Immature natural killer cell (primary cell): ENCODE measurements at regions not wholly inside any gene's neighbourhood (a gene's known extent, or its start where the extent isn't known, plus 50 kb on each side); places are given as distances from the start of the nearest gene placed in this dataset.

Source experiments
- DNase-seq, 3 donors: peaks; one replicate each; pipeline ENCODE4 v3.0.0; 2022; ENCODE audit warnings: mixed read lengths in 1 of 3
- H3K27ac Mint-ChIP-seq, 6 donors: one replicate each; pipeline ENCODE4 v1.8.0; 2020; ENCODE audit warnings: mixed read lengths in 6 of 6, mild to moderate bottlenecking in 5 of 6, inconsistent platforms in 4 of 6, moderate library complexity in 3 of 6
- H3K27me3 Mint-ChIP-seq, 3 donors: one replicate each; pipeline ENCODE4 v1.8.0; 2020 to 2021; ENCODE audit warnings: low read depth in 3 of 3, mild to moderate bottlenecking in 3 of 3, mixed read lengths in 3 of 3, moderate library complexity in 3 of 3, inconsistent platforms in 1 of 3
- H3K36me3 Mint-ChIP-seq, 3 donors: one replicate each; pipeline ENCODE4 v1.8.0; 2020; ENCODE audit warnings: mixed read lengths in 3 of 3, inconsistent platforms in 2 of 3, mild to moderate bottlenecking in 2 of 3
- H3K4me1 Mint-ChIP-seq, 2 donors: one replicate each; pipeline ENCODE4 v1.8.0; 2020; ENCODE audit warnings: inconsistent platforms in 2 of 2, mild to moderate bottlenecking in 2 of 2, mixed read lengths in 2 of 2, moderate library complexity in 1 of 2
- H3K4me3 Mint-ChIP-seq, 5 donors: one replicate each; pipeline ENCODE4 v1.8.0; 2020; ENCODE audit warnings: mild to moderate bottlenecking in 5 of 5, mixed read lengths in 5 of 5, inconsistent platforms in 3 of 5, moderate library complexity in 3 of 5
- H3K9me3 Mint-ChIP-seq, 6 donors: one replicate each; pipeline ENCODE4 v1.8.0; 2020; ENCODE audit warnings: mild to moderate bottlenecking in 6 of 6, mixed read lengths in 6 of 6, inconsistent platforms in 4 of 6, moderate library complexity in 3 of 6

GRCh38 chr11:134584001-134584561 lies 172.0 kb upstream of the B3GAT1 start:
- Mint-ChIP-seq H3K27me3 (peaks cover 3 to 25% (median 14%) of the 10 kb centered on the region in 3 donors), H3K27ac (peak overlapping the region; percentile 90 to 97 (median 96)), H3K4me1 (peaks cover 46 to 54% of the 10 kb centered on the region in 2 donors), H3K4me3 (peak overlapping the region; percentile 82 to 90 (median 88)), H3K36me3 (no peaks in the 10 kb centered on the region), H3K9me3 (no peaks in the 10 kb centered on the region)
- DNase-seq: peak; percentile 38 to 51 (median 49)

- DNase-seq: peak; percentile 55 to 64 (median 61)
- no peaks in the 10 kb centered on the region for H3K9me3 Mint-ChIP-seq
These were observed 171.5 kb upstream of the B3GAT1 start for GRCh38 chr11:134583397-134583990.

GRCh38 chr11:134582770-134583095 lies 170.7 kb upstream of the B3GAT1 start:
- no peaks in the 10 kb centered on the region for H3K9me3 Mint-ChIP-seq
- H3K27ac Mint-ChIP-seq: peak overlapping the region; percentile 90 to 97 (median 96)
- no peak for DNase-seq
- peaks cover 44 to 51% of the 10 kb centered on the region in 2 donors for H3K4me1 Mint-ChIP-seq
- no peaks in the 10 kb centered on the region for H3K36me3 Mint-ChIP-seq
- peaks cover 3 to 25% (median 17%) of the 10 kb centered on the region in 3 donors for H3K27me3 Mint-ChIP-seq
- H3K4me3 Mint-ChIP-seq: peak overlapping the region; percentile 82 to 90 (median 88)

More at GRCh38 chr11:134583397-134583990, 171.5 kb upstream of the B3GAT1 start:
- peaks cover 44 to 51% of the 10 kb centered on the region in 2 donors for H3K4me1 Mint-ChIP-seq
- H3K27ac Mint-ChIP-seq: peak overlapping the region; percentile 90 to 97 (median 96)
- H3K27me3 Mint-ChIP-seq: peaks cover 3 to 25% (median 17%) of the 10 kb centered on the region in 3 donors
- peak overlapping the region; percentile 82 to 90 (median 88) for H3K4me3 Mint-ChIP-seq
- no peaks in the 10 kb centered on the region for H3K36me3 Mint-ChIP-seq

GRCh38 chr11:134581966-134582769 lies 170.1 kb upstream of the B3GAT1 start:
- H3K36me3 Mint-ChIP-seq: no peaks in the 10 kb centered on the region
- peak overlapping the region; percentile 90 to 97 (median 96) for H3K27ac Mint-ChIP-seq
- DNase-seq: peak; percentile 68 to 80 (median 74)
- peak overlapping the region; percentile 82 to 90 (median 88) for H3K4me3 Mint-ChIP-seq
- peaks cover 3 to 25% (median 17%) of the 10 kb centered on the region in 3 donors for H3K27me3 Mint-ChIP-seq
- no peaks in the 10 kb centered on the region for H3K9me3 Mint-ChIP-seq
- peaks cover 44 to 51% of the 10 kb centered on the region in 2 donors for H3K4me1 Mint-ChIP-seq

- H3K4me3 Mint-ChIP-seq: peak overlapping the region in 2 of 5 donors; percentile 45 to 60
- H3K27ac Mint-ChIP-seq: peak overlapping the region in 5 of 6 donors; percentile 48 to 96 (median 71)
- no peaks in the 10 kb centered on the region for H3K9me3 Mint-ChIP-seq
- DNase-seq: no peak
- H3K27me3 Mint-ChIP-seq: peaks cover 3 to 22% (median 17%) of the 10 kb centered on the region in 3 donors
- H3K4me1 Mint-ChIP-seq: peaks cover 44 to 51% of the 10 kb centered on the region in 2 donors
- H3K36me3 Mint-ChIP-seq: no peaks in the 10 kb centered on the region
These were observed 169.1 kb upstream of the B3GAT1 start for GRCh38 chr11:134581121-134581626.

- H3K4me3 Mint-ChIP-seq: no peak overlapping the region
- no peak for DNase-seq
- H3K9me3 Mint-ChIP-seq: no peaks in the 10 kb centered on the region
- H3K4me1 Mint-ChIP-seq: peaks cover 44 to 51% of the 10 kb centered on the region in 2 donors
- peak overlapping the region in 1 of 6 donors; percentile 80 for H3K27ac Mint-ChIP-seq
- H3K36me3 Mint-ChIP-seq: no peaks in the 10 kb centered on the region
- H3K27me3 Mint-ChIP-seq: peaks cover 3 to 22% (median 17%) of the 10 kb centered on the region in 3 donors
These were observed 168.6 kb upstream of the B3GAT1 start for GRCh38 chr11:134580610-134580975.

GRCh38 chr11:134579724-134580609 lies 167.9 kb upstream of the B3GAT1 start:
- Mint-ChIP-seq H3K36me3 (no peaks in the 10 kb centered on the region), H3K9me3 (no peaks in the 10 kb centered on the region), H3K27me3 (peaks cover 3 to 19% (median 14%) of the 10 kb centered on the region in 3 donors), H3K4me3 (no peak overlapping the region), H3K27ac (peak overlapping the region in 3 of 6 donors; percentile 68 to 80 (median 77)), H3K4me1 (peaks cover 39 to 46% of the 10 kb centered on the region in 2 donors)
- DNase-seq: no peak

GRCh38 chr11:134578807-134579723 lies 167.0 kb upstream of the B3GAT1 start:
- H3K36me3 Mint-ChIP-seq: no peaks in the 10 kb centered on the region
- peaks cover 3 to 18% (median 12%) of the 10 kb centered on the region in 3 donors for H3K27me3 Mint-ChIP-seq

GRCh38 chr11:134577751-134578395 lies 165.8 kb upstream of the B3GAT1 start:
- DNase-seq: no peak
- H3K27ac Mint-ChIP-seq: no peak overlapping the region
- peaks cover 0 to 9% (median 9%) of the 10 kb centered on the region in 3 donors for H3K27me3 Mint-ChIP-seq
- peaks cover 18 to 25% of the 10 kb centered on the region in 2 donors for H3K4me1 Mint-ChIP-seq
- H3K4me3 Mint-ChIP-seq: no peak overlapping the region
- H3K9me3 Mint-ChIP-seq: peaks cover 0 to 3% (median 0%) of the 10 kb centered on the region in 6 donors
- no peaks in the 10 kb centered on the region for H3K36me3 Mint-ChIP-seq

More at GRCh38 chr11:134578807-134579723, 167.0 kb upstream of the B3GAT1 start:
- peaks cover 30 to 37% of the 10 kb centered on the region in 2 donors for H3K4me1 Mint-ChIP-seq
- H3K27ac Mint-ChIP-seq: peak overlapping the region in 2 of 6 donors; percentile 49 to 80
- H3K9me3 Mint-ChIP-seq: peaks cover 0 to 3% (median 0%) of the 10 kb centered on the region in 6 donors
- no peak for DNase-seq
- no peak overlapping the region for H3K4me3 Mint-ChIP-seq

GRCh38 chr11:134576721-134577171 lies 164.7 kb upstream of the B3GAT1 start:
- Mint-ChIP-seq H3K4me3 (no peak overlapping the region), H3K9me3 (peaks cover 0 to 3% (median 0%) of the 10 kb centered on the region in 6 donors), H3K36me3 (no peaks in the 10 kb centered on the region), H3K4me1 (peaks cover 8 to 13% of the 10 kb centered on the region in 2 donors), H3K27me3 (peaks cover 0 to 5% (median 4%) of the 10 kb centered on the region in 3 donors), H3K27ac (no peak overlapping the region)
- no peak for DNase-seq

- H3K4me3 Mint-ChIP-seq: no peak overlapping the region
- H3K9me3 Mint-ChIP-seq: peaks cover 0 to 3% (median 0%) of the 10 kb centered on the region in 6 donors
- H3K27ac Mint-ChIP-seq: no peak overlapping the region
- no peaks in the 10 kb centered on the region for H3K36me3 Mint-ChIP-seq
- peaks cover 4 to 9% of the 10 kb centered on the region in 2 donors for H3K4me1 Mint-ChIP-seq
- H3K27me3 Mint-ChIP-seq: peaks cover 0 to 5% (median 4%) of the 10 kb centered on the region in 3 donors
- no peak for DNase-seq
These were observed 164.2 kb upstream of the B3GAT1 start for GRCh38 chr11:134576286-134576685.
